ENCODE measurements at regions not wholly inside any gene's neighbourhood (a gene's known extent, or its start where the extent isn't known, plus 50 kb on each side); places are given as distances from the start of the nearest gene placed in this dataset.

- DNase-seq: no peak
Observed at GRCh38 chr2:38170733-38171132, 94.8 kb upstream of the CYP1B1 start.

- DNase-seq: no peak
Observed at GRCh38 chr2:38170067-38170466, 94.1 kb upstream of the CYP1B1 start.

GRCh38 chr2:38168710-38169480 lies 92.9 kb upstream of the CYP1B1 start:
- DNase-seq: no peak

- no peak for DNase-seq
Observed at GRCh38 chr2:38167968-38168350, 92.0 kb upstream of the CYP1B1 start.

GRCh38 chr2:38165698-38166097 lies 89.7 kb upstream of the CYP1B1 start:
- DNase-seq: no peak

- no peak for DNase-seq
Observed at GRCh38 chr2:38164881-38165280, 88.9 kb upstream of the CYP1B1 start.

GRCh38 chr2:38163579-38163978 lies 87.6 kb upstream of the CYP1B1 start:
- no peak for DNase-seq

- no peak for DNase-seq
Observed at GRCh38 chr2:38163006-38163405, 87.1 kb upstream of the CYP1B1 start.

- no peak for DNase-seq
Observed at GRCh38 chr2:38160516-38160915, 84.6 kb upstream of the CYP1B1 start.

GRCh38 chr2:38159597-38159996 lies 83.6 kb upstream of the CYP1B1 start:
- no peak for DNase-seq

GRCh38 chr2:38159191-38159590 lies 83.2 kb upstream of the CYP1B1 start:
- DNase-seq: no peak

GRCh38 chr2:38158378-38159118 lies 82.6 kb upstream of the CYP1B1 start:
- no peak for DNase-seq

GRCh38 chr2:38156436-38156835 lies 80.5 kb upstream of the CYP1B1 start:
- DNase-seq: no peak

GRCh38 chr2:38155015-38155414 lies 79.1 kb upstream of the CYP1B1 start:
- no peak for DNase-seq

- DNase-seq: peak in 1 of 2 donors; percentile 78
Observed at GRCh38 chr2:38154395-38154794, 78.4 kb upstream of the CYP1B1 start.

GRCh38 chr2:38153476-38154135 lies 77.7 kb upstream of the CYP1B1 start:
- DNase-seq: no peak

GRCh38 chr2:38152913-38153312 lies 77.0 kb upstream of the CYP1B1 start:
- no peak for DNase-seq

GRCh38 chr2:38152035-38152434 lies 76.1 kb upstream of the CYP1B1 start:
- peak in 1 of 2 donors; percentile 51 for DNase-seq

GRCh38 chr2:38149531-38149930 lies 73.6 kb upstream of the CYP1B1 start:
- peak; percentile 30 to 74 for DNase-seq

GRCh38 chr2:38148501-38148900 lies 72.5 kb upstream of the CYP1B1 start:
- DNase-seq: peak; percentile 89

- no peak for DNase-seq
Observed at GRCh38 chr2:38147333-38148121, 71.6 kb upstream of the CYP1B1 start.

- peak; percentile 84 to 97 for DNase-seq
Observed at GRCh38 chr2:38146907-38147307, 71.0 kb upstream of the CYP1B1 start.

All from inflammatory macrophage treated with lipopolysaccharide for 1 hour (primary cell).